D341Med (cell line): ENCODE measurements at regions not wholly inside any gene's neighbourhood (a gene's known extent, or its start where the extent isn't known, plus 50 kb on each side); places are given as distances from the start of the nearest gene placed in this dataset.
"Not testable (repeated sequence)": the region's sequence is repeated elsewhere in the genome, so short reads cannot be mapped to it uniquely, and the experiment has no call there.

Source experiments
- DNase-seq: peaks from one replicate; pipeline ENCODE4 v3.0.0; 2012; ENCODE audit warnings: low spot score

DNA sequence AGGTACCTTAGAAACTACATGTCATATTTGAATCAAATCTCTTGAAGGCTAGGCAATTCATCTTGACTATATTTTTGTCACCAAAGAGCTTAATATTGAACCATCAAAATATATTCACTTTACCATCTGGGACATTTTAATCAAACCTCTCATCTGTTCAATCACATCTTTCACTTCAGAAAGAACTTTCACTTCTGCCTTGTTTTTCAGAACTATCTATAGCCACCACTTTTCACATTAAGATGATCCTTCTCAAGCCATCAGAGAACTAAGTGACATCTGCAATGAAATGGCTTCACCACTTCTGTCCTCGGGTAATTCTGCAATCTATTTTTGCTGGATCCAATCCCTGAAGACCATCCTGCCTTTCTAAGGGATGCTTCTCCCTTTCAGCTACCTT, 57.8 kb downstream of the OR2B2 start:
- no peak for DNase-seq

DNA sequence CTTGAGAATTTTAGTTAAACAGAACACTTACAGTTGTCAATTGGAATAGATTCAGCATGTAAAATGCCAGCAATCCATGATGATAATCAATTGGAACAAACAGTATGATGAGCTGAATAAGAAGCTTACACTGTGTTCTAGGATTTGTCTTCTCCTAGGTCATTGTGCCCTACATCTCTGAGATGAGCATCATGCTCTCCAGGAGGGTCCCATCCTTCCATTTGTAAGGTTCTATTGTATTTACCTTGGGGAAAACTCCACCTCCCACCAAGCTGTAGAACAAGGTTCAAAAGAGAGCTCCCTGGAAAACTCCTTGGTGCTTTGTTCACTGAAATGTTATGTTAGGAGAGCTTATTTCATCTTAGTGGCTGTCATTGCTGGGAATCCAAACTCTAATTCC, 60.8 kb downstream of the OR2B2 start:
- no peak for DNase-seq

- DNase-seq = not testable (repeated sequence)
These were observed 63.2 kb downstream of the OR2B2 start for GRCh38 chr6:27849001-27849400.

- DNase-seq = no peak
These were observed 64.5 kb downstream of the OR2B2 start for GRCh38 chr6:27847706-27848105.

DNA sequence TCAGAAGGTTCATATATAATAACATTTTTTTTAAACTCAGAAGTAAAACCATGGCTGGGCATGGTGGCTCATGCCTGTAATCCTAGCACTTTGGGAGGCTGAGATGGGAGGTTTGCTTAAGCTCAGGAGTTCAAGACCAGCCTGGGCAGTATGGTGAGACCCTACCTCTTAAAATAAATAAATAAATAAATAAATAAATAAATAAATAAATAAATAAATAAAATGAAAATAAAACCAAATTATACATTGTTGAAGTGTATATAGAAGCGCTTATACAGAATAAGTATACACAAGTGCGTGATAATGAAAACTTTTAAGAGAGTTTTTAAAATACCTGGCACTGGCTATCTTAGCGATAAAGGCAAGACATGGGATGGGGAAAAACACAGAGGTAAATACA, 71.6 kb downstream of the OR2B2 start:
- no peak for DNase-seq

DNA sequence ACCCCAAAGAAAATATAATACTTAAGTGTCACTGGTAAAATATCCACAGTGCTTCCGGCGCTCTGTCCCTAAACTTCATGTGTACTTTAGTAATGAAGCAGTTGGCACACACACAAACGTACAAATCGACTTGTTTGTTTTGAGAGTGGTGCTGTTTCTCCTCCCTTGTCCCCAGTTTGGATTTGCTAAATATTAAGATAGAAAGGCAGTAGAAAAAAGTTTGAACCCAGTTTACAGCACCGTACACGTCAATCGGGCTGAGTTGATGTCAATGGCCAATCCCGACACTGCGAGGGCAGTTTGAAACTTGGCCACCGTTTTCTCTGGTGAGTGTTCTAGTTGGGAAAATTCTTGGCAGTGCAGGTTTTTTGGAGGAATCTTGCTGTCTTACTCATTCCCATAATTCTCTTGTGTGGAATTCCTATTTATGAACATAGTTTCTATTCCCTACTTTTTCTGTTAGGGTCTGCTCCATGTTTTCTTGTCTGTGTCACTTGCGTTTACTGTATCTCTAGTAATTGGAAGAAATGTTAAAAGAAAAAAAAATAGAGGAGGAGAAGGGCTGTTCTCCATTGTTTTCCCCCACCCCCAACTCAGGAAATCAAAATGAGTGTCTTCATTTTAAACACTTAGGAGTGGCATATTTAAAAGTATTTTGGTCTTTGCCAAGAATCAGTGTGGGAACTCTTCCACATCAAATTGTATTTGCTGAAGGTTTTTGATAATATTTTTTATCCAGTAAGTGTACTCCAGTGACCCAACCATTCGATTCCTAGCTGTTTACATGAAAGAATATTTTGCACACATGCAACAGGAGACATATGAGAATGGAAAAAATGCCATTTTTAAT, 72.3 kb downstream of the OR2B2 start:
- peak; percentile 42 for DNase-seq

DNA sequence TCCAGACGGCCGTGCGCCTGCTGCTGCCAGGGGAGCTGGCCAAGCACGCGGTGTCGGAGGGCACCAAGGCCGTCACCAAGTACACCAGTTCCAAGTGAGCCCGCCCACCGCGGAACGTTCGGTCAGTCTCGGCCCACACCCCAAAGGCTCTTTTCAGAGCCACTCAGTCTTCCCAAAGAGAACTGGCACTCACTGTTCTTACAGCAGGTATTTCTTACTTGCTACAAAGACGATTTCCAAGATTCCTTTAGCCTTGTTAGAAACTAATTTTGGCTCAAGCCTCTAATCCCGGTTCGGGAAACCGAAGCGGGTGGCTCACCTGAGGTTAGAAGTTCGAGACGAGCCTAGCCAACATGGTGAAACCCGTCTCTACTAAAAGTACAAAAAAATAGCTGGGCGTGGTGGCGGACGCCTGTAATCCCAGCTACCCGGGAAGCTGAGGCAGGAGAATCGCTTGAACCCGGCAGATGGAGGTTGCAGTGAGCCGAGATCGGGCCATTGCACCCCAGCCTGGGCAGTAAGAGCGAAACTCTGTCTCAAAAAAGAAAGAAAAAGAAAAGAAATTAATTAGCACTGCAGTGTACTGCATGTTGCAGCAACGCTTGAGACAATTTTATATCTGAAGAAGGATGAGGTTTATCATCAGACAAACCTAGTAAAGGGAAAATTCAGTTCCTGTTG, 73.1 kb downstream of the OR2B2 start:
- no peak for DNase-seq

DNA sequence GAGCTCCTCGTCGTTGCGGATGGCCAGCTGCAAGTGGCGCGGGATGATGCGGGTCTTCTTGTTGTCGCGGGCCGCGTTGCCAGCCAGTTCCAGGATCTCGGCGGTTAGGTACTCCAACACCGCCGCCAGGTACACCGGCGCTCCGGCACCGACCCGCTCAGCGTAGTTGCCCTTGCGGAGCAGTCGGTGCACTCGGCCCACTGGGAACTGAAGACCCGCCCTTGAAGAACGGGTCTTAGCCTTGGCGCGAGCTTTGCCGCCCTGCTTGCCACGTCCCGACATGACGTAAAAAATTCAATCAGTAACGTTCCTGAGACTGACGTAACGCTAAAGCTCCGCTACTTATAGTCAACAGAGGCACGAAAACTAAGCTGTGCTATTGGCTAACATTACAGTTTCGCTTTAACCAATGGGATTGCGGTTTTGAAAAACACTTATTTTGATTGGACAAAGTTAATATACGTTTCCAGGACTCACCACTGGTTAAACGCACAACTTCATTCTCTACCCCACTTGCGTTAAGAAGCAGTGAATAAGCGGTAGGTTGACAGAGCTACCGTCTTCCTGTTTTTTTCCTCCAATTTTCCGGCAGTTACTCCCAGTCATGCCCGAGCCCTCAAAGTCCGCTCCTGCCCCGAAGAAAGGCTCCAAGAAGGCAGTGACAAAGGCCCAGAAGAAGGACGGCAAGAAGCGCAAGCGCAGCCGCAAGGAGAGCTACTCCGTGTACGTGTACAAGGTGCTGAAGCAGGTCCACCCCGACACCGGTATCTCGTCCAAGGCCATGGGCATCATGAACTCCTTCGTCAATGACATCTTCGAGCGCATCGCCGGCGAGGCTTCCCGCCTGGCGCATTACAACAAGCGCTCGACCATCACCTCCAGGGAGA, 73.9 kb downstream of the OR2B2 start:
- peak; percentile 76 for DNase-seq

DNA sequence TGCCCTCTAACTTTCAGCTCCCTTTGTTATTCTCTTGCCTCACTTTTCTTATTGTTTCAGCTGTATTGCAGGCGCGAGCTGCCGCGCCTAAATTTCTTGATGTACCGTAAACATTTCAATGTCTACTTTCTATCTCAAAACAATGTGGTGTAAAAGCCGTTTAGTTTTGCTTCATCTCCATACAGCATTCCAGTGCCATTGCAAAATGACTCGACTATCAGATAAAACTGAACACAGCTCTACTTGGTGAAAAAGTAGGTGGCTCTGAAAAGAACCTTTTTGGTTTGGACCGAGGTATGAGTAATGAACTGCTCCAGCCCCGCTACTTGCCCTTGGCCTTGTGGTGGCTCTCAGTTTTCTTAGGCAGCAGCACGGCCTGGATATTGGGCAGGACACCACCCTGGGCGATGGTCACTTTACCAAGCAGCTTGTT, 74.6 kb downstream of the OR2B2 start:
- no peak for DNase-seq

- peak; percentile 59 for DNase-seq
These were observed 75.2 kb downstream of the OR2B2 start for GRCh38 chr6:27836783-27837624.

GRCh38 chr6:27836141-27836782, 75.9 kb downstream of the OR2B2 start:
- DNase-seq = no peak

GRCh38 chr6:27834879-27835549, 77.2 kb downstream of the OR2B2 start:
- no peak for DNase-seq

DNA sequence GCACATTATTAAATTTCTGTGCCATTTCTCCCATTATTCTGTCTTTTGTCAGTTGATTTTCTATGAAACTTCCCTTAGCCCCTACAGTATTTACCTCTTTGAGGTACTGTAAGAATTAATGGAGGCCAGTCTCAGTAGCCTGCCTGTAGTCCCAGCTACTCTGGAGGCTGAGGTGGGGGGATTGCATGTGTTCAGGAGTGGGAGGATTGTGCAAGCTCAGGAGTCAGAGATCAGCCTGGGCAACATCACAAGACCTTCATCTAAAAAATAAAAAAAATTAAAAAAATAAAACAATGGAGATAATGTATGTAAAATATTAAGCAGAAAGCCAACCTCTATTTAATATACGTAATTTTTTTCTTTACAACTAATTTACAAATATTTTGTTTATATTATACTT, 77.8 kb downstream of the OR2B2 start:
- DNase-seq = no peak

DNA sequence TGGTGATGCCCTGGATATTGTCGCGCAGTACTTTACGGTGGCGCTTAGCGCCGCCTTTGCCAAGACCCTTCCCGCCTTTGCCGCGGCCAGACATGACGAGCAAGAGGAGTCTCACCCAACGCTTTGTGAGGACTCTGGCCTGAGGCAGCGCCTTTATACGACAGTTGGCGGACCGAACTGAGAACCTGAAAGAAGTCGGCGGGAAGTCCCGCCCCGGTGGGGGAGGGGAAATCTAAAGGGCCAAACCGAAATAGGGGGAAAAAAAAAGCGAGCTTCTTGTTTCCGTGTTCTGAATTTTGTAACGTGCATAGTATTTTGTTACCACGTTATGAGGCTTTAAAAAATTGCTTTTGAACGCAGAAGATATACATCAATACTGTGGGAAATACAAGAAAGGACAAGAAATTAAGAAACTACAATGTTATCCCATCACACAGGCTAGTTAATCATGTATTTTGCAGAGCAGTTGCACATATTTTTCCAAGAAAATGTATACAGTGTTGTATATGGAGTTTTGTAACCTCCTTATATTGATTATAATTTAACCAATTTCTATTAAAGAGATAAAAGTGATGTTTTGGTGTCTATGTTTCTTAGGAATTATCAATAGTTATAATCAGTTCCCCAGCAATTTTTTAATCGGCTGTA, 80.6 kb downstream of the OR2B2 start:
- DNase-seq = not testable (repeated sequence)

DNA sequence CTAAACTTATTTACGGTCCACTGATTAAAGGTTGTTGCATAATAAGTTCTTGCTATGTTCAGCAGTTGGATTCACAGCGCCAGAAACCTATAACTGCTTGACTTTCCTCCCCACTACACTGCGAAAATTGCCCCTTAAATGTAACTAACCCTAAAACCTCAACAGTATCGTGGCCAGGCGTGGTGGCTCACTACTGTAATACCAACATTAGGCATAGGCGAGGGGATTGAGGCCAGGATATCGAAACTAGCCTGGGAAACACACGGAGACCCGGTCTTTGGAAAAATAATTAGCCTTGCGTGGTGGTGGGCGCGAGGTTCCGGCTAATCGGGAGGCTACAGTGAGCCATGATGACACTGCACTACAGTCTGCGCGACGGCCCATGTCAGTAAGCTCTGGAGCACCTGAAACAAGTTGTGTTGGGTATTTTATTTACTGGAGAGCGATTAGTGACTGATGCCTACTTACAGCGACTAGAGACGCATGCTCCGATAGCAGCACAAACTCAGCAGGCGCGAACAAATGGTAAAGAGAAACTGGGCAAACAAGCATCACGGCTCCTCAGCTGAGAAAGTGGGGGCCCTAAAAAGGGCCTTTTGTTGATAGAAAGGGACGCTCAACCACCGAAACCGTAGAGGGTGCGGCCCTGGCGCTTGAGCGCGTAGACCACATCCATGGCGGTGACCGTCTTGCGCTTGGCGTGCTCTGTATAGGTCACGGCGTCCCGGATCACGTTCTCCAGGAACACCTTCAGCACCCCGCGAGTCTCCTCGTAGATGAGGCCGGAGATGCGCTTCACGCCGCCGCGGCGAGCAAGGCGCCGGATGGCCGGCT, 81.4 kb downstream of the OR2B2 start:
- peak; percentile 38 for DNase-seq

DNA sequence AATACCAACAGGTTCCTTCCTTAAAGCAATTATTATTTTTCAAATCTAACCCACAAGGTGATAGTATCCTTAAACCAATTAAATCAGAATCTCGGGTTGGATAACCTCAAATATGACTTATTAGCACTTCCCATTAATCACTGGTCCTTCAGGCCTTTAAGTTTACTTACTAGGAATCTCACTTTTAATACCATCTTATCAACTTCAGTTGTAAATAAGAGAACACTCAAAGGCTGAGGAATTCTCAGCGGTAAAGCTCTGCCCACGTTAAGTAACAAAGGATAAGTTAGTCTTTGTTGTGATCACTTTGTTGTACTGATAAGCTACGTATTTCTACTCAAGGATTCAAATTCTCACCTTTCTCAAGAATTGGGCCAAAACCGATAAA, 82.0 kb downstream of the OR2B2 start:
- no peak for DNase-seq

GRCh38 chr6:27829453-27830211, 82.6 kb downstream of the OR2B2 start:
- no peak for DNase-seq

- not testable (repeated sequence) for DNase-seq
These were observed 84.7 kb downstream of the OR2B2 start for GRCh38 chr6:27827477-27827876.
